Stomach (tissue), 4 donors: ENCODE measurements at regions not wholly inside any gene's neighbourhood (a gene's known extent, or its start where the extent isn't known, plus 50 kb on each side); places are given as distances from the start of the nearest gene placed in this dataset.

Source experiments
- CTCF ChIP-seq, 7 experiments: fragments of 450-650 bp in 4 of 7; fragments of 200-600 bp in 3 of 7; sonication (generic) in 3 of 7; IDR thresholded peaks; one replicate each; pipeline ENCODE4 v1.5.1; 2016 to 2019; ENCODE audit warnings: antibody characterized with exemption in 7 of 7, control low read depth in 2 of 7, mild to moderate bottlenecking in 1 of 7
- POLR2A ChIP-seq, 4 donors: fragments of 450-650 bp; IDR thresholded peaks; one replicate each; pipeline ENCODE4 v1.6.1; 2016; ENCODE audit warnings: antibody characterized with exemption in 4 of 4, control low read depth in 2 of 4, mild to moderate bottlenecking in 1 of 4, moderate library complexity in 1 of 4
- POLR2AphosphoS5 ChIP-seq, 3 donors: sonication (generic); formaldehyde crosslinking; IDR thresholded peaks; one replicate each; pipeline ENCODE4 v1.6.1; 2016; ENCODE audit warnings: antibody characterized with exemption in 3 of 3

GRCh38 chr5:28217695-28218094 is 1179.3 kb upstream of the CDH9 start:
- TF ChIP-seq CTCF (IDR thresholded peaks at IDR 0.05) (no peak), POLR2A (IDR thresholded peaks at IDR 0.05) (no peak), POLR2AphosphoS5 (IDR thresholded peaks at IDR 0.05) (no peak)
